Neural progenitor cell (in vitro differentiated cells): ENCODE measurements at regions not wholly inside any gene's neighbourhood (a gene's known extent, or its start where the extent isn't known, plus 50 kb on each side); places are given as distances from the start of the nearest gene placed in this dataset.

Experiments
- CTCF ChIP-seq: fragments of 200-600 bp; sonication (generic); IDR thresholded peaks from 2 replicates; pipeline ENCODE4 v1.5.1; 2017; ENCODE audit warnings: antibody characterized with exemption, mild to moderate bottlenecking
- EZH2 ChIP-seq: fragments of 200-600 bp; sonication (generic); IDR thresholded peaks from 2 replicates; pipeline ENCODE4 v1.6.1; 2017; ENCODE audit warnings: antibody characterized with exemption, mild to moderate bottlenecking, moderate library complexity

DNA sequence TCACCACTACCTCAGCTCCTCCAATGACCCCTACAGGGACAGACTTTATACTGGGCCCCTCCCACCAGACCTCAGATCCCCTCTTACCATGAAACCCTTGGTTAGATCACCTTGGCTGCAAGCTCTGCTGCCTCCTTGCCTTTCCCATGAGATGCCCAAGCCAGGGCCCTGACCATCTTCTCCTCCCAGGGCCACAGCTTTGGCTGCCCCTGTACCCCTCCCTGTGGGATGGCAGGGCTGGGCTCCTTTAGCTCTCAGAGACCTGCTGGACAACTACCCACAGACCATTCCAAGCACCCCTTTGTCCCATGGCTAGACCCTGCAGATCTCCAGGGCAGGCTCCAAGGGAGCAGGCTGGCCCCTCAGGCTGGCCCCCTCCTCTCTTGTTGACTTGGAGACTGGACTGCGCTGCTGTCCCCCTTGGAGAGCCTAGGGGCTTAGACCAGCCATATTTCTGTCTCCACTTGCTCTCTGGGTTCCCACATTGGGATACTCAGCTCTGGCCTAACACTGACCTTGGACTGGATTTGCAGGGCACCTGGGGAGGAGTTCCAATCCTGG, 1692.7 kb downstream of the TP53TG3F start:
- TF ChIP-seq CTCF: no peak
- no peak for TF ChIP-seq EZH2
